HG03196 (cell line): ENCODE measurements at regions not wholly inside any gene's neighbourhood (a gene's known extent, or its start where the extent isn't known, plus 50 kb on each side); places are given as distances from the start of the nearest gene placed in this dataset.
"Not testable (repeated sequence)": the region's sequence is repeated elsewhere in the genome, so short reads cannot be mapped to it uniquely, and the experiment has no call there.

ENCODE experiments used
- ATAC-seq: cut with Tn5 transposase; IDR thresholded peaks from one replicate; pipeline ENCODE4 v1.9.1; 2021; ENCODE audit not compliant: unreplicated experiment

- no peak for ATAC-seq
Measured at GRCh38 chr12:68422956-68423574, 90.9 kb upstream of the MDM1 start.

GRCh38 chr12:68425998-68426397 lies 93.8 kb upstream of the MDM1 start:
- ATAC-seq = no peak

GRCh38 chr12:68428211-68428610 lies 96.0 kb upstream of the MDM1 start:
- ATAC-seq = no peak

- ATAC-seq = no peak
Measured at GRCh38 chr12:68428724-68429501, 96.8 kb upstream of the MDM1 start.

GRCh38 chr12:68429696-68430095 lies 97.5 kb upstream of the MDM1 start:
- no peak for ATAC-seq

- no peak for ATAC-seq
Measured at GRCh38 chr12:68431786-68432185, 99.6 kb upstream of the MDM1 start.

GRCh38 chr12:68432622-68433021 lies 100.5 kb upstream of the MDM1 start:
- ATAC-seq = no peak

GRCh38 chr12:68434391-68435298 lies 102.5 kb upstream of the MDM1 start:
- ATAC-seq = no peak

- ATAC-seq = no peak
Measured at GRCh38 chr12:68435299-68435637, 103.1 kb upstream of the MDM1 start.

- ATAC-seq = no peak
Measured at GRCh38 chr12:68435816-68436215, 103.7 kb upstream of the MDM1 start.

GRCh38 chr12:68438601-68439000 lies 106.4 kb upstream of the MDM1 start:
- no peak for ATAC-seq

GRCh38 chr12:68439368-68440045 lies 107.3 kb upstream of the MDM1 start:
- no peak for ATAC-seq

- ATAC-seq = no peak
Measured at GRCh38 chr12:68440068-68440581, 108.0 kb upstream of the MDM1 start.

- no peak for ATAC-seq
Measured at GRCh38 chr12:68441167-68441566, 109.0 kb upstream of the MDM1 start.

- ATAC-seq = not testable (repeated sequence)
Measured at GRCh38 chr12:68442353-68442972, 110.3 kb upstream of the MDM1 start.

GRCh38 chr12:68443695-68444094 lies 111.5 kb upstream of the MDM1 start:
- ATAC-seq = not testable (repeated sequence)

- no peak for ATAC-seq
Measured at GRCh38 chr12:68445824-68446223, 113.7 kb upstream of the MDM1 start.

- ATAC-seq = no peak
Measured at GRCh38 chr12:68446384-68446783, 114.2 kb upstream of the MDM1 start.

GRCh38 chr12:68446901-68447796 lies 115.0 kb upstream of the MDM1 start:
- ATAC-seq = no peak
